HL-60/S4 (cell line): ENCODE measurements at regions not wholly inside any gene's neighbourhood (a gene's known extent, or its start where the extent isn't known, plus 50 kb on each side); places are given as distances from the start of the nearest gene placed in this dataset.

ENCODE experiments used
- in situ Hi-C: fragments of 300-500 bp; cut with MboI; formaldehyde crosslinking; loops from 2 replicates; pipeline ENCODE4 v1.14.3; 2022; ENCODE audit warnings: low sequenced_read_pairs

GRCh38 chr1:199261328-199261727 is 622.5 kb downstream of the PTPRC start:
- in situ Hi-C loops, result no loop called here

- in situ Hi-C loops, result no loop called here
These were observed 625.4 kb downstream of the PTPRC start for GRCh38 chr1:199264283-199264682.

GRCh38 chr1:199264911-199265310 is 626.1 kb downstream of the PTPRC start:
- in situ Hi-C loops, result no loop called here

- in situ Hi-C loops, result no loop called here
These were observed 626.5 kb downstream of the PTPRC start for GRCh38 chr1:199265319-199265718.

GRCh38 chr1:199269241-199269640 is 630.4 kb downstream of the PTPRC start:
- in situ Hi-C loops, result no loop called here

- in situ Hi-C loops, result no loop called here
These were observed 633.3 kb downstream of the PTPRC start for GRCh38 chr1:199272139-199272544.

- in situ Hi-C loops, result no loop called here
These were observed 633.8 kb downstream of the PTPRC start for GRCh38 chr1:199272628-199273086.

GRCh38 chr1:199273837-199274379 is 635.1 kb downstream of the PTPRC start:
- in situ Hi-C loops, result no loop called here

- in situ Hi-C loops, result no loop called here
These were observed 640.2 kb downstream of the PTPRC start for GRCh38 chr1:199279067-199279466.

- in situ Hi-C loops, result no loop called here
These were observed 641.2 kb downstream of the PTPRC start for GRCh38 chr1:199279872-199280645.

- in situ Hi-C loops, result no loop called here
These were observed 644.0 kb downstream of the PTPRC start for GRCh38 chr1:199282751-199283305.

GRCh38 chr1:199283794-199284193 is 645.0 kb downstream of the PTPRC start:
- in situ Hi-C loops, result no loop called here

GRCh38 chr1:199287206-199287605 is 648.4 kb downstream of the PTPRC start:
- in situ Hi-C loops, result no loop called here

GRCh38 chr1:199287647-199288046 is 648.8 kb downstream of the PTPRC start:
- in situ Hi-C loops, result no loop called here

- in situ Hi-C loops, result no loop called here
These were observed 651.3 kb downstream of the PTPRC start for GRCh38 chr1:199290186-199290585.

- in situ Hi-C loops, result no loop called here
These were observed 652.3 kb downstream of the PTPRC start for GRCh38 chr1:199291022-199291740.

- in situ Hi-C loops, result no loop called here
These were observed 654.1 kb downstream of the PTPRC start for GRCh38 chr1:199292896-199293295.

GRCh38 chr1:199295107-199295506 is 656.3 kb downstream of the PTPRC start:
- in situ Hi-C loops, result no loop called here

GRCh38 chr1:199297174-199297573 is 658.3 kb downstream of the PTPRC start:
- in situ Hi-C loops, result no loop called here

GRCh38 chr1:199297887-199298286 is 659.0 kb downstream of the PTPRC start:
- in situ Hi-C loops, result no loop called here

- in situ Hi-C loops, result no loop called here
These were observed 660.0 kb downstream of the PTPRC start for GRCh38 chr1:199298825-199299224.
